Tibial nerve (tissue), 4 donors: ENCODE measurements at regions not wholly inside any gene's neighbourhood (a gene's known extent, or its start where the extent isn't known, plus 50 kb on each side); places are given as distances from the start of the nearest gene placed in this dataset.

Source experiments
- EP300 ChIP-seq, 2 donors: sonication (generic); formaldehyde crosslinking; IDR thresholded peaks; one replicate each; pipeline ENCODE4 v1.6.1; 2017; ENCODE audit warnings: antibody characterized with exemption in 2 of 2, mild to moderate bottlenecking in 1 of 2
- POLR2A ChIP-seq, 2 donors: fragments of 450-650 bp; IDR thresholded peaks; one replicate each; pipeline ENCODE4 v1.6.1; 2017; ENCODE audit warnings: antibody characterized with exemption in 2 of 2, mild to moderate bottlenecking in 2 of 2, moderate library complexity in 2 of 2
- TF ChIP-seq, protein P1 (sequence below), 5 experiments: fragments of 200-600 bp in 3 of 5; fragments of 450-650 bp in 2 of 5; sonication (generic) in 3 of 5; IDR thresholded peaks; one replicate each; pipeline ENCODE4 v1.5.1; 2016 to 2019; ENCODE audit warnings: antibody characterized with exemption in 5 of 5, mild to moderate bottlenecking in 3 of 5, moderate library complexity in 2 of 5

- TF ChIP-seq, protein P1, sequence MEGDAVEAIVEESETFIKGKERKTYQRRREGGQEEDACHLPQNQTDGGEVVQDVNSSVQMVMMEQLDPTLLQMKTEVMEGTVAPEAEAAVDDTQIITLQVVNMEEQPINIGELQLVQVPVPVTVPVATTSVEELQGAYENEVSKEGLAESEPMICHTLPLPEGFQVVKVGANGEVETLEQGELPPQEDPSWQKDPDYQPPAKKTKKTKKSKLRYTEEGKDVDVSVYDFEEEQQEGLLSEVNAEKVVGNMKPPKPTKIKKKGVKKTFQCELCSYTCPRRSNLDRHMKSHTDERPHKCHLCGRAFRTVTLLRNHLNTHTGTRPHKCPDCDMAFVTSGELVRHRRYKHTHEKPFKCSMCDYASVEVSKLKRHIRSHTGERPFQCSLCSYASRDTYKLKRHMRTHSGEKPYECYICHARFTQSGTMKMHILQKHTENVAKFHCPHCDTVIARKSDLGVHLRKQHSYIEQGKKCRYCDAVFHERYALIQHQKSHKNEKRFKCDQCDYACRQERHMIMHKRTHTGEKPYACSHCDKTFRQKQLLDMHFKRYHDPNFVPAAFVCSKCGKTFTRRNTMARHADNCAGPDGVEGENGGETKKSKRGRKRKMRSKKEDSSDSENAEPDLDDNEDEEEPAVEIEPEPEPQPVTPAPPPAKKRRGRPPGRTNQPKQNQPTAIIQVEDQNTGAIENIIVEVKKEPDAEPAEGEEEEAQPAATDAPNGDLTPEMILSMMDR (IDR thresholded peaks at IDR 0.05) = no peak
- no peak for TF ChIP-seq EP300 (IDR thresholded peaks at IDR 0.05)
- TF ChIP-seq POLR2A (IDR thresholded peaks at IDR 0.05) = no peak
These were observed 185.5 kb upstream of the FN1 start for GRCh38 chr2:215621381-215621780.
